SK-N-SH (cell line): ENCODE measurements at regions not wholly inside any gene's neighbourhood (a gene's known extent, or its start where the extent isn't known, plus 50 kb on each side); places are given as distances from the start of the nearest gene placed in this dataset.

Experiments used
- CHD2 ChIP-seq: fragments of 150-350 bp; IDR thresholded peaks from 2 replicates; pipeline ENCODE4 v1.6.1; 2018; ENCODE audit warnings: low read length; ENCODE audit not compliant: partially characterized antibody
- CTCF ChIP-seq: fragments of 200-600 bp; sonication (generic); IDR thresholded peaks from 2 replicates; pipeline ENCODE4 v1.6.1; 2017; ENCODE audit warnings: antibody characterized with exemption, mild to moderate bottlenecking, moderate library complexity
- EP300 ChIP-seq, 2 experiments: IDR thresholded peaks; 2 replicates each; pipeline versions ENCODE4 v1.4.0 to v1.6.1; 2012; ENCODE audit warnings: borderline replicate concordance in 1 of 2, low read depth in 1 of 2, low read length in 1 of 2
- FOXJ3 ChIP-seq: sonication (generic); formaldehyde crosslinking; IDR thresholded peaks from 2 replicates; pipeline ENCODE4 v1.5.1; 2020; ENCODE audit warnings: mild to moderate bottlenecking, missing genetic modification reagents
- GATA2 ChIP-seq: sonication (generic); formaldehyde crosslinking; IDR thresholded peaks from 2 replicates; pipeline ENCODE4 v1.5.0; 2020; ENCODE audit warnings: mild to moderate bottlenecking, missing genetic modification reagents
- POLR2AphosphoS5 ChIP-seq: IDR thresholded peaks from 2 replicates; pipeline ENCODE4 v1.6.1; 2012; ENCODE audit warnings: low read depth, low read length
- RAD21 ChIP-seq: IDR thresholded peaks from 2 replicates; pipeline ENCODE4 v1.6.1; 2012; ENCODE audit warnings: mild to moderate bottlenecking, low read length
- REST ChIP-seq: IDR thresholded peaks from 2 replicates; pipeline ENCODE4 v1.6.1; 2012; ENCODE audit warnings: mild to moderate bottlenecking, low read depth, low read length, moderate library complexity
- TAF1 ChIP-seq: IDR thresholded peaks from 2 replicates; pipeline ENCODE4 v1.6.1; 2012; ENCODE audit warnings: low read depth, mild to moderate bottlenecking, low read length, moderate library complexity, borderline replicate concordance
- USF2 ChIP-seq: fragments of 150-350 bp; IDR thresholded peaks from 2 replicates; pipeline ENCODE4 v1.6.1; 2017; ENCODE audit warnings: antibody characterized with exemption, low read length, low read depth, borderline replicate concordance

- TF ChIP-seq TAF1 (no peak), CTCF (no peak), POLR2AphosphoS5 (no peak), RAD21 (no peak), USF2 (no peak), EP300 (IDR thresholded peaks at IDR 0.05; ENCODE audit: borderline replicate concordance in 1 of 2, low read depth in 1 of 2, low read length in 1 of 2) (no peak), FOXJ3 (CRISPR knock-in tag) (no peak), REST (no peak), CHD2 (no peak), GATA2 (CRISPR knock-in tag) (no peak)
Measured at GRCh38 chr9:106400950-106401349, 462.0 kb upstream of the ZNF462 start.
